VCaP (cell line): ENCODE measurements at regions not wholly inside any gene's neighbourhood (a gene's known extent, or its start where the extent isn't known, plus 50 kb on each side); places are given as distances from the start of the nearest gene placed in this dataset.
"Not testable (repeated sequence)": the region's sequence is repeated elsewhere in the genome, so short reads cannot be mapped to it uniquely, and the experiment has no call there.

Experiments
- H3K27ac ChIP-seq: fragments of 450-650 bp; 2 replicates; pipeline ENCODE4 v1.5.1; 2017
- CTCF ChIP-seq: fragments of 450-650 bp; conservative IDR thresholded peaks from 2 replicates; pipeline ENCODE4 v1.5.1; 2017; ENCODE audit warnings: mild to moderate bottlenecking, moderate library complexity

GRCh38 chr19:28117143-28117542 lies 1095.8 kb downstream of the UQCRFS1 start:
- peak overlapping the region; percentile 65 for H3K27ac ChIP-seq
- TF ChIP-seq CTCF, result no peak

- peak overlapping the region; percentile 65 for H3K27ac ChIP-seq
These were observed 1096.6 kb downstream of the UQCRFS1 start for GRCh38 chr19:28116379-28116778.

GRCh38 chr19:28103921-28104320 lies 1109.0 kb downstream of the UQCRFS1 start:
- H3K27ac ChIP-seq, result no peak overlapping the region
- no peak for TF ChIP-seq CTCF

GRCh38 chr19:28084659-28085157 lies 1128.2 kb downstream of the UQCRFS1 start:
- H3K27ac ChIP-seq, result not testable (repeated sequence)

- no peak for TF ChIP-seq CTCF
- H3K27ac ChIP-seq, result no peak overlapping the region
These were observed 1136.3 kb downstream of the UQCRFS1 start for GRCh38 chr19:28076628-28077027.

GRCh38 chr19:28075229-28075628 lies 1137.7 kb downstream of the UQCRFS1 start:
- TF ChIP-seq CTCF, result no peak
- H3K27ac ChIP-seq, result no peak overlapping the region

GRCh38 chr19:28074773-28075172 lies 1138.2 kb downstream of the UQCRFS1 start:
- TF ChIP-seq CTCF, result no peak
- H3K27ac ChIP-seq, result no peak overlapping the region

GRCh38 chr19:28067882-28068281 lies 1145.1 kb downstream of the UQCRFS1 start:
- TF ChIP-seq CTCF, result no peak
- no peak overlapping the region for H3K27ac ChIP-seq

GRCh38 chr19:28066988-28067387 lies 1146.0 kb downstream of the UQCRFS1 start:
- no peak overlapping the region for H3K27ac ChIP-seq
- no peak for TF ChIP-seq CTCF
